GM23338 (cell line): ENCODE measurements at regions not wholly inside any gene's neighbourhood (a gene's known extent, or its start where the extent isn't known, plus 50 kb on each side); places are given as distances from the start of the nearest gene placed in this dataset.

ENCODE experiments used
- ATAC-seq: fragments of 200-7000 bp; cut with Tn5 transposase; 3 replicates; pipeline ENCODE4 v1.9.1; 2020
- DNase-seq: peaks from one replicate; pipeline ENCODE4 v3.0.0-alpha.2; 2015; ENCODE audit warnings: low spot score
- H2AFZ ChIP-seq: fragments of 200-600 bp; sonication (generic); 2 replicates; pipeline ENCODE4 v1.8.0; 2016; ENCODE audit warnings: antibody characterized with exemption, mild to moderate bottlenecking, moderate library complexity
- H3F3A ChIP-seq: fragments of 200-600 bp; sonication (generic); replicated peaks from 2 replicates; pipeline ENCODE4 v1.8.0; 2017; ENCODE audit warnings: antibody characterized with exemption, mixed run types, low read depth
- H3K27ac ChIP-seq: fragments of 200-600 bp; sonication (generic); 2 replicates; pipeline ENCODE4 v1.6.1; 2016; ENCODE audit warnings: low read depth
- H3K27me3 ChIP-seq: fragments of 200-600 bp; sonication (generic); 2 replicates; pipeline ENCODE4 v1.8.0; 2016; ENCODE audit warnings: mild to moderate bottlenecking, mixed run types, moderate library complexity; ENCODE audit not compliant: insufficient read depth
- H3K36me3 ChIP-seq: fragments of 200-600 bp; sonication (generic); 2 replicates; pipeline ENCODE4 v1.8.0; 2016; ENCODE audit warnings: mild to moderate bottlenecking; ENCODE audit not compliant: insufficient read depth
- H3K4me1 ChIP-seq: fragments of 200-600 bp; sonication (generic); 2 replicates; pipeline ENCODE4 v1.8.0; 2016; ENCODE audit warnings: mild to moderate bottlenecking, moderate library complexity; ENCODE audit not compliant: insufficient read depth
- H3K4me2 ChIP-seq: fragments of 200-600 bp; sonication (generic); 2 replicates; pipeline ENCODE4 v1.7.1; 2017; ENCODE audit warnings: mixed run types
- H3K4me3 ChIP-seq: fragments of 200-600 bp; sonication (generic); 2 replicates; pipeline ENCODE4 v1.6.1; 2016; ENCODE audit warnings: mixed run types
- H3K79me2 ChIP-seq: fragments of 200-600 bp; sonication (generic); replicated peaks from 2 replicates; pipeline ENCODE4 v1.8.0; 2017; ENCODE audit warnings: mild to moderate bottlenecking; ENCODE audit not compliant: insufficient read depth
- H3K9me2 ChIP-seq: fragments of 200-600 bp; sonication (generic); 2 replicates; pipeline ENCODE4 v1.8.0; 2017; ENCODE audit not compliant: insufficient read depth
- H4K20me1 ChIP-seq: fragments of 200-600 bp; sonication (generic); replicated peaks from 2 replicates; pipeline ENCODE4 v1.8.0; 2017; ENCODE audit warnings: mild to moderate bottlenecking; ENCODE audit not compliant: insufficient read depth
- H3K27ac Mint-ChIP-seq: 2 replicates; pipeline ENCODE4 v1.8.0; 2020; ENCODE audit warnings: inconsistent platforms, mild to moderate bottlenecking, moderate library complexity, mixed read lengths
- H3K27me3 Mint-ChIP-seq: 3 replicates; pipeline ENCODE4 v1.8.0; 2022; ENCODE audit warnings: low read depth, mild to moderate bottlenecking, moderate library complexity, mixed read lengths, inconsistent platforms; ENCODE audit not compliant: insufficient read depth, poor library complexity
- H3K36me3 Mint-ChIP-seq: 3 replicates; pipeline ENCODE4 v1.8.0; 2021; ENCODE audit warnings: low read depth, mild to moderate bottlenecking, inconsistent platforms, moderate library complexity, mixed read lengths
- H3K4me1 Mint-ChIP-seq: 3 replicates; pipeline ENCODE4 v1.8.0; 2020; ENCODE audit warnings: mild to moderate bottlenecking, inconsistent platforms, mixed read lengths
- H3K4me3 Mint-ChIP-seq: 3 replicates; pipeline ENCODE4 v1.8.0; 2021; ENCODE audit warnings: moderate library complexity, mild to moderate bottlenecking, inconsistent platforms, mixed read lengths
- H3K9me3 Mint-ChIP-seq: 3 replicates; pipeline ENCODE4 v1.8.0; 2020; ENCODE audit warnings: moderate library complexity, mild to moderate bottlenecking, inconsistent platforms, mixed read lengths
- CTCF ChIP-seq, 2 experiments: fragments of 200-600 bp in 1 of 2; sonication (generic) in 1 of 2; conservative IDR thresholded peaks; 2 replicates each; pipeline versions ENCODE4 v1.5.1 to v1.6.1; 2016 to 2017; ENCODE audit warnings: antibody characterized with exemption in 2 of 2, low read depth in 2 of 2, mild to moderate bottlenecking in 2 of 2, moderate library complexity in 1 of 2
- ETS1 ChIP-seq: IDR thresholded peaks from 2 replicates; pipeline ENCODE4 v1.6.1; 2016; ENCODE audit warnings: antibody characterized with exemption
- EZH2 ChIP-seq: fragments of 200-600 bp; sonication (generic); IDR thresholded peaks from one replicate; pipeline ENCODE4 v1.8.0; 2017; ENCODE audit warnings: antibody characterized with exemption, mild to moderate bottlenecking, low read depth; ENCODE audit not compliant: unreplicated experiment
- EZH2phosphoT487 ChIP-seq: fragments of 200-600 bp; sonication (generic); IDR thresholded peaks from one replicate; pipeline ENCODE4 v1.8.1; 2018; ENCODE audit warnings: antibody characterized with exemption; ENCODE audit not compliant: unreplicated experiment
- JUNB ChIP-seq: IDR thresholded peaks from one replicate; pipeline ENCODE4 v1.6.1; 2016; ENCODE audit warnings: antibody characterized with exemption; ENCODE audit not compliant: unreplicated experiment
- NANOG ChIP-seq: IDR thresholded peaks from 2 replicates; pipeline ENCODE4 v1.6.1; 2016; ENCODE audit warnings: antibody characterized with exemption, borderline replicate concordance
- POLR2AphosphoS5 ChIP-seq: IDR thresholded peaks from 2 replicates; pipeline ENCODE4 v1.6.1; 2016; ENCODE audit warnings: antibody characterized with exemption, low read depth
- STAT1 ChIP-seq: IDR thresholded peaks from one replicate; pipeline ENCODE4 v1.6.1; 2016; ENCODE audit warnings: antibody characterized with exemption; ENCODE audit not compliant: unreplicated experiment
- ZNF114 ChIP-seq: fragments of 250-450 bp; sonication (Bioruptor Pico); IDR thresholded peaks from 2 replicates; pipeline ENCODE4 v1.5.0; 2020; ENCODE audit warnings: mild to moderate bottlenecking, moderate library complexity
- ZNF331 ChIP-seq: fragments of 250-450 bp; sonication (Bioruptor Pico); IDR thresholded peaks from 2 replicates; pipeline ENCODE4 v1.5.0; 2020; ENCODE audit warnings: low read depth, mild to moderate bottlenecking, moderate library complexity
- ZNF462 ChIP-seq: fragments of 250-450 bp; sonication (Bioruptor Pico); IDR thresholded peaks from 2 replicates; pipeline ENCODE4 v1.5.0; 2020; ENCODE audit warnings: mild to moderate bottlenecking, moderate library complexity
- TF ChIP-seq, protein P1 (sequence below): IDR thresholded peaks from one replicate; pipeline ENCODE4 v1.6.1; 2018; ENCODE audit warnings: antibody characterized with exemption; ENCODE audit not compliant: unreplicated experiment

DNA sequence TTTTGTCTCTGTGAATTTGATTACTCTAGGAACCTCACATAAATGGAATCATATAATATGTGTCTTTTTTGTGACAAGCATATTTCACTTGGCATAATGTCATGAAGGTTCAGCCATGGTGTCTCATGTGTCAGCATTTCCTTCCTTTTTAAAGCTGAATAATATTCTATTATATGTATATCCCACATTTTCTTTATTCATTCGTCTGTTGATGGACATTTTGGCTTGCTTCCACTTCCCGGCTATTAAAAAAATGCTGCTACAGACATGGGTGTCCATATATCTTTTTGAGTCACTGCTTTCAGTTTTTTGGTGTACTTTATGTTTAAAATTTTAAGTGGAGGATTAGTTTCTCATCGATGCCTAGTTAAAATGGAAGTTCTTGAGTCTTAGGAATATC, 59.8 kb upstream of the C5orf63 start:
- Histone ChIP-seq H3K4me2 (no peak overlapping the region), H3K9me2 (peaks cover 4% of the 10 kb centered on the region), H3K4me3 (no peak overlapping the region), H3K4me1 (no peaks in the 10 kb centered on the region), H3F3A (no peaks in the 10 kb centered on the region), H4K20me1 (no peaks in the 10 kb centered on the region), H3K79me2 (no peaks in the 10 kb centered on the region), H3K36me3 (no peaks in the 10 kb centered on the region), H3K27me3 (no peaks in the 10 kb centered on the region), H2AFZ (no peak overlapping the region), H3K27ac (no peak overlapping the region)
- Mint-ChIP-seq H3K4me1 (no peaks in the 10 kb centered on the region), H3K4me3 (no peak overlapping the region), H3K36me3 (no peaks in the 10 kb centered on the region), H3K27ac (no peak overlapping the region), H3K27me3 (no peaks in the 10 kb centered on the region), H3K9me3 (no peaks in the 10 kb centered on the region)
- DNase-seq (no peak), ATAC-seq (no peak)
- TF ChIP-seq CTCF (conservative IDR thresholded peaks at IDR 0.05; ENCODE audit: low read depth in 2 of 2) (no peak), STAT1 (no peak), POLR2AphosphoS5 (no peak), JUNB (no peak), ZNF331 (CRISPR knock-in tag) (no peak), EZH2phosphoT487 (no peak), ZNF462 (CRISPR knock-in tag) (no peak), NANOG (no peak), ETS1 (no peak), ZNF114 (CRISPR knock-in tag) (no peak), EZH2 (no peak)
- TF ChIP-seq, protein P1, sequence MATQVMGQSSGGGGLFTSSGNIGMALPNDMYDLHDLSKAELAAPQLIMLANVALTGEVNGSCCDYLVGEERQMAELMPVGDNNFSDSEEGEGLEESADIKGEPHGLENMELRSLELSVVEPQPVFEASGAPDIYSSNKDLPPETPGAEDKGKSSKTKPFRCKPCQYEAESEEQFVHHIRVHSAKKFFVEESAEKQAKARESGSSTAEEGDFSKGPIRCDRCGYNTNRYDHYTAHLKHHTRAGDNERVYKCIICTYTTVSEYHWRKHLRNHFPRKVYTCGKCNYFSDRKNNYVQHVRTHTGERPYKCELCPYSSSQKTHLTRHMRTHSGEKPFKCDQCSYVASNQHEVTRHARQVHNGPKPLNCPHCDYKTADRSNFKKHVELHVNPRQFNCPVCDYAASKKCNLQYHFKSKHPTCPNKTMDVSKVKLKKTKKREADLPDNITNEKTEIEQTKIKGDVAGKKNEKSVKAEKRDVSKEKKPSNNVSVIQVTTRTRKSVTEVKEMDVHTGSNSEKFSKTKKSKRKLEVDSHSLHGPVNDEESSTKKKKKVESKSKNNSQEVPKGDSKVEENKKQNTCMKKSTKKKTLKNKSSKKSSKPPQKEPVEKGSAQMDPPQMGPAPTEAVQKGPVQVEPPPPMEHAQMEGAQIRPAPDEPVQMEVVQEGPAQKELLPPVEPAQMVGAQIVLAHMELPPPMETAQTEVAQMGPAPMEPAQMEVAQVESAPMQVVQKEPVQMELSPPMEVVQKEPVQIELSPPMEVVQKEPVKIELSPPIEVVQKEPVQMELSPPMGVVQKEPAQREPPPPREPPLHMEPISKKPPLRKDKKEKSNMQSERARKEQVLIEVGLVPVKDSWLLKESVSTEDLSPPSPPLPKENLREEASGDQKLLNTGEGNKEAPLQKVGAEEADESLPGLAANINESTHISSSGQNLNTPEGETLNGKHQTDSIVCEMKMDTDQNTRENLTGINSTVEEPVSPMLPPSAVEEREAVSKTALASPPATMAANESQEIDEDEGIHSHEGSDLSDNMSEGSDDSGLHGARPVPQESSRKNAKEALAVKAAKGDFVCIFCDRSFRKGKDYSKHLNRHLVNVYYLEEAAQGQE: no peak
